ENCODE measurements at regions not wholly inside any gene's neighbourhood (a gene's known extent, or its start where the extent isn't known, plus 50 kb on each side); places are given as distances from the start of the nearest gene placed in this dataset.
"Not testable (repeated sequence)": the region's sequence is repeated elsewhere in the genome, so short reads cannot be mapped to it uniquely, and the experiment has no call there.

DNA sequence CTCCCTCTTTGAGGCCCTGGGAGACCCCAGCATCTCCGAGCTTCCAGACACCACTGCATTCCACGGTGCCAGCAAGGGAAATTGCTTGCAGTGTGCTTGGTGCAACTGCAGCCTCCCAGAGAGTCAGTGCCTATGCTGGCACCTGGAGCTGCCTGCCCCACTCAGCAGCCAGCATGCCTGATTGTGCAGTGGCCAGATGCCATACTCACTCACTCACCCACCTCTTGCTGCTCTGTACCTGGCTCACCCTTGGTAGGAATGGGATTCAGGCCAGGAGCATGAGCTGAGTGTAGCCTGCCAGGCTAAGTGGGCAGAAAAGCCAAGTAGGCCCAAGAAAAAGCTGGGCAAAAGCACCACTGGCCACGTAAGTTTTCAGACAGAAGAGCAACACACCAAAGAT, 651.4 kb downstream of the GABRG1 start:
- Mint-ChIP-seq H3K9me3 (ENCODE audit: unreplicated experiment) (peaks cover 16% of the 10 kb centered on the region), H3K27ac (ENCODE audit: unreplicated experiment) (no peak overlapping the region), H3K4me3 (ENCODE audit: unreplicated experiment) (no peak overlapping the region), H3K36me3 (ENCODE audit: insufficient read depth, unreplicated experiment) (no peaks in the 10 kb centered on the region), H3K4me1 (ENCODE audit: low read depth, unreplicated experiment) (no peaks in the 10 kb centered on the region), H3K27me3 (ENCODE audit: insufficient read depth, unreplicated experiment) (peaks cover 3% of the 10 kb centered on the region)
- TF ChIP-seq, protein P1, sequence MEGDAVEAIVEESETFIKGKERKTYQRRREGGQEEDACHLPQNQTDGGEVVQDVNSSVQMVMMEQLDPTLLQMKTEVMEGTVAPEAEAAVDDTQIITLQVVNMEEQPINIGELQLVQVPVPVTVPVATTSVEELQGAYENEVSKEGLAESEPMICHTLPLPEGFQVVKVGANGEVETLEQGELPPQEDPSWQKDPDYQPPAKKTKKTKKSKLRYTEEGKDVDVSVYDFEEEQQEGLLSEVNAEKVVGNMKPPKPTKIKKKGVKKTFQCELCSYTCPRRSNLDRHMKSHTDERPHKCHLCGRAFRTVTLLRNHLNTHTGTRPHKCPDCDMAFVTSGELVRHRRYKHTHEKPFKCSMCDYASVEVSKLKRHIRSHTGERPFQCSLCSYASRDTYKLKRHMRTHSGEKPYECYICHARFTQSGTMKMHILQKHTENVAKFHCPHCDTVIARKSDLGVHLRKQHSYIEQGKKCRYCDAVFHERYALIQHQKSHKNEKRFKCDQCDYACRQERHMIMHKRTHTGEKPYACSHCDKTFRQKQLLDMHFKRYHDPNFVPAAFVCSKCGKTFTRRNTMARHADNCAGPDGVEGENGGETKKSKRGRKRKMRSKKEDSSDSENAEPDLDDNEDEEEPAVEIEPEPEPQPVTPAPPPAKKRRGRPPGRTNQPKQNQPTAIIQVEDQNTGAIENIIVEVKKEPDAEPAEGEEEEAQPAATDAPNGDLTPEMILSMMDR (IDR thresholded peaks at IDR 0.05; ENCODE audit: insufficient read depth in 1 of 2, low read depth in 1 of 2, low read length in 1 of 2, severe bottlenecking in 1 of 2, unreplicated experiment in 1 of 2) = no peak
- BruUV-seq (replicated peaks) = no TSS peak
- intact Hi-C loops (cut with micrococcal nuclease; ENCODE audit: unreplicated experiment) = no loop called here
- no peaks in the 10 kb centered on the region for H3K36me3 ChIP-seq (ENCODE audit: control insufficient read depth, insufficient read depth, low read length)
- DNase-seq = no peak
- H3K9me3 ChIP-seq = peaks cover 5% of the 10 kb centered on the region; the same call in 1 of the 2 replicates
- POLR2A ChIA-PET = no interaction called here
- no peaks in the 10 kb centered on the region for H3K4me1 ChIP-seq
- CTCF ChIA-PET = no interaction called here
- no peaks in the 10 kb centered on the region for H3K27me3 ChIP-seq (replicated peaks; ENCODE audit: control insufficient read depth, insufficient read depth, low read length)
- no peak overlapping the region for H3K4me3 ChIP-seq (ENCODE audit: low read depth, low read length)

- H3K36me3 ChIP-seq (ENCODE audit: control insufficient read depth, insufficient read depth, low read length) = no peaks in the 10 kb centered on the region
- intact Hi-C loops (cut with micrococcal nuclease; ENCODE audit: unreplicated experiment) = no loop called here
- no peak overlapping the region for H3K27ac Mint-ChIP-seq (ENCODE audit: unreplicated experiment)
- TF ChIP-seq, protein P1 (IDR thresholded peaks at IDR 0.05; ENCODE audit: insufficient read depth in 1 of 2, low read depth in 1 of 2, low read length in 1 of 2, severe bottlenecking in 1 of 2, unreplicated experiment in 1 of 2) = no peak
- POLR2A ChIA-PET = no interaction called here
- CTCF ChIA-PET = no interaction called here
- no peak for DNase-seq
- H3K4me3 Mint-ChIP-seq (ENCODE audit: unreplicated experiment) = no peak overlapping the region
- peaks cover 13% of the 10 kb centered on the region for H3K9me3 Mint-ChIP-seq (ENCODE audit: unreplicated experiment)
- BruUV-seq (replicated peaks) = no TSS peak
- H3K4me3 ChIP-seq (ENCODE audit: low read depth, low read length) = no peak overlapping the region
- H3K9me3 ChIP-seq = peaks cover 5% of the 10 kb centered on the region; the same call in 1 of the 2 replicates
- H3K36me3 Mint-ChIP-seq (ENCODE audit: insufficient read depth, unreplicated experiment) = no peaks in the 10 kb centered on the region
- H3K27me3 Mint-ChIP-seq (ENCODE audit: insufficient read depth, unreplicated experiment) = peaks cover 3% of the 10 kb centered on the region
- H3K4me1 Mint-ChIP-seq (ENCODE audit: low read depth, unreplicated experiment) = no peaks in the 10 kb centered on the region
- no peaks in the 10 kb centered on the region for H3K27me3 ChIP-seq (replicated peaks; ENCODE audit: control insufficient read depth, insufficient read depth, low read length)
- H3K4me1 ChIP-seq = no peaks in the 10 kb centered on the region
Measured at GRCh38 chr4:45471335-45471734, 652.5 kb downstream of the GABRG1 start.

GRCh38 chr4:45467157-45467556, 656.7 kb downstream of the GABRG1 start:
- POLR2A ChIA-PET = no interaction called here
- Mint-ChIP-seq H3K4me3 (ENCODE audit: unreplicated experiment) (no peak overlapping the region), H3K27ac (ENCODE audit: unreplicated experiment) (no peak overlapping the region), H3K4me1 (ENCODE audit: low read depth, unreplicated experiment) (no peaks in the 10 kb centered on the region), H3K36me3 (ENCODE audit: insufficient read depth, unreplicated experiment) (no peaks in the 10 kb centered on the region), H3K9me3 (ENCODE audit: unreplicated experiment) (no peaks in the 10 kb centered on the region), H3K27me3 (ENCODE audit: insufficient read depth, unreplicated experiment) (peaks cover 3% of the 10 kb centered on the region)
- H3K4me3 ChIP-seq (ENCODE audit: low read depth, low read length) = no peak overlapping the region
- BruUV-seq (replicated peaks) = no TSS peak
- no peaks in the 10 kb centered on the region for H3K4me1 ChIP-seq
- no peaks in the 10 kb centered on the region for H3K9me3 ChIP-seq
- no peaks in the 10 kb centered on the region for H3K27me3 ChIP-seq (replicated peaks; ENCODE audit: control insufficient read depth, insufficient read depth, low read length)
- CTCF ChIA-PET = no interaction called here
- intact Hi-C loops (cut with micrococcal nuclease; ENCODE audit: unreplicated experiment) = no loop called here
- no peaks in the 10 kb centered on the region for H3K36me3 ChIP-seq (ENCODE audit: control insufficient read depth, insufficient read depth, low read length)
- no peak for DNase-seq
- TF ChIP-seq, protein P1 (IDR thresholded peaks at IDR 0.05; ENCODE audit: insufficient read depth in 1 of 2, low read depth in 1 of 2, low read length in 1 of 2, severe bottlenecking in 1 of 2, unreplicated experiment in 1 of 2) = no peak

DNA sequence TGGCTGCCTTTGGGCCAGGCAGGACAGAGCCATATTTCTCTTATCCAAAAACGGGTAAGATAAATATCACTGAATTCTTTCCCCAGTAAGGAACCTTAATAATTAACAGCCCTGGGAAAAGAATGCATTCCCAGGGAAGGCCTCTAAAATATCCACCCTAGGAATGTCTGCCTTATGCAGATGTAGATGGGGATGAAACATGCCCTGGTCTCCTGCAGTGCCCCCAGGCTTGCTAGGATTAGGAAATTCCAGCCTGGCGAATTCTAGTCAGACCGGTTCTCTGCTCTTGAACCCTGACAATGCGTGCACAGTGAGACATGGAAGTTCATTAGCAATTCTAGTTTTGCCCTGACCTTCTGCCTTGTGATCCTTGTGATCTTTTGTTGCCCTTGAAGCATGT, 663.7 kb downstream of the GABRG1 start:
- POLR2A ChIA-PET; H3K9me3 ChIP-seq; H3K27me3 Mint-ChIP-seq (ENCODE audit: insufficient read depth, unreplicated experiment); H3K4me1 Mint-ChIP-seq (ENCODE audit: low read depth, unreplicated experiment); H3K4me3 ChIP-seq (ENCODE audit: low read depth, low read length); H3K36me3 Mint-ChIP-seq (ENCODE audit: insufficient read depth, unreplicated experiment); H3K4me1 ChIP-seq; H3K27me3 ChIP-seq (replicated peaks; ENCODE audit: control insufficient read depth, insufficient read depth, low read length); H3K36me3 ChIP-seq (ENCODE audit: control insufficient read depth, insufficient read depth, low read length); BruUV-seq (replicated peaks); intact Hi-C loops (cut with micrococcal nuclease; ENCODE audit: unreplicated experiment); H3K27ac Mint-ChIP-seq (ENCODE audit: unreplicated experiment); CTCF ChIA-PET; H3K9me3 Mint-ChIP-seq (ENCODE audit: unreplicated experiment); H3K4me3 Mint-ChIP-seq (ENCODE audit: unreplicated experiment): not testable (repeated sequence)
- DNase-seq = peak in 1 of 2 experiments; percentile 5

Data from Caco-2 (cell line).